ENCODE measurements at regions not wholly inside any gene's neighbourhood (a gene's known extent, or its start where the extent isn't known, plus 50 kb on each side); places are given as distances from the start of the nearest gene placed in this dataset.
"Not testable (repeated sequence)": the region's sequence is repeated elsewhere in the genome, so short reads cannot be mapped to it uniquely, and the experiment has no call there.

DNA sequence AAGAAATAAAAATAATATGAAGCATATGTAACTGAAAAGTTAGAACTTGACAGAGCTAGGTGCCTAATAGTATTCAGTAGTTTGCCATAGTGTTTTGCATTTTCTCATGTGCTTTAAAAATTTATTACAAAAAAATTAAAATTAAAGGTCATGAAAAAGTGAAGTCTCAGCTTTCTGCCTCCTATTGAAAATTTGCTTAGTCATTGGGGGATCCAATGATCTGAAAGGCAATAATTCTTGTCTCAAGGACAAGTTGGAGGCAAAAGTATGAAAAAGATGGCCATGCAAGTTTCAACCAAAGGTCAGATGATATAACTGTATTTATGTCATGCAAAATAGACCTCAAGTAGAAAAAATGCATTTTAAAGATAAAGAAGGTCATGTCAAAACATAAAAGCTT, 140.7 kb downstream of the DUSP10 start:
- intact Hi-C loops (cut with DNase I), result no loop called here
- Histone ChIP-seq H3K4me1 (no peaks in the 10 kb centered on the region), H3K27ac (no peak overlapping the region), H3K36me3 (no peaks in the 10 kb centered on the region), H3K4me3 (replicated peaks in 1 of 3) (no peak overlapping the region), H3K27me3 (no peaks in the 10 kb centered on the region), H3K9me3 (no peaks in the 10 kb centered on the region)
- no peak for TF ChIP-seq POLR2A (IDR thresholded peaks at IDR 0.05)
- no peak for TF ChIP-seq CTCF (IDR thresholded peaks at IDR 0.05)
- DNase-seq, result no peak

GRCh38 chr1:221602830-221603229, 139.1 kb downstream of the DUSP10 start:
- no peaks in the 10 kb centered on the region for H3K27me3 ChIP-seq
- DNase-seq, result no peak
- 67 to 78% methylated on average over 2 of the region's 2 CpGs for WGBS, 2 donors
- intact Hi-C loops (cut with DNase I), result no loop called here
- H3K4me3 ChIP-seq (replicated peaks in 1 of 3), result no peak overlapping the region
- TF ChIP-seq POLR2A (IDR thresholded peaks at IDR 0.05), result no peak
- TF ChIP-seq CTCF (IDR thresholded peaks at IDR 0.05), result no peak
- no peak overlapping the region for H3K27ac ChIP-seq
- H3K4me1 ChIP-seq, result no peaks in the 10 kb centered on the region
- H3K9me3 ChIP-seq, result no peaks in the 10 kb centered on the region
- H3K36me3 ChIP-seq, result no peaks in the 10 kb centered on the region

GRCh38 chr1:221604390-221604789, 137.5 kb downstream of the DUSP10 start:
- H3K27ac ChIP-seq; H3K9me3 ChIP-seq; H3K4me3 ChIP-seq (replicated peaks in 1 of 3); H3K36me3 ChIP-seq; DNase-seq; H3K27me3 ChIP-seq; intact Hi-C loops (cut with DNase I); H3K4me1 ChIP-seq: not testable (repeated sequence)

- no peak for DNase-seq
- H3K4me1 ChIP-seq, result no peaks in the 10 kb centered on the region
- no peak overlapping the region for H3K27ac ChIP-seq
- H3K27me3 ChIP-seq, result no peaks in the 10 kb centered on the region
- no peaks in the 10 kb centered on the region for H3K36me3 ChIP-seq
- no peaks in the 10 kb centered on the region for H3K9me3 ChIP-seq
- intact Hi-C loops (cut with DNase I), result no loop called here
- no peak for TF ChIP-seq POLR2A (IDR thresholded peaks at IDR 0.05)
- TF ChIP-seq CTCF (IDR thresholded peaks at IDR 0.05), result no peak
- H3K4me3 ChIP-seq (replicated peaks in 1 of 3), result no peak overlapping the region
These were observed 136.9 kb downstream of the DUSP10 start for GRCh38 chr1:221604948-221605347.

DNA sequence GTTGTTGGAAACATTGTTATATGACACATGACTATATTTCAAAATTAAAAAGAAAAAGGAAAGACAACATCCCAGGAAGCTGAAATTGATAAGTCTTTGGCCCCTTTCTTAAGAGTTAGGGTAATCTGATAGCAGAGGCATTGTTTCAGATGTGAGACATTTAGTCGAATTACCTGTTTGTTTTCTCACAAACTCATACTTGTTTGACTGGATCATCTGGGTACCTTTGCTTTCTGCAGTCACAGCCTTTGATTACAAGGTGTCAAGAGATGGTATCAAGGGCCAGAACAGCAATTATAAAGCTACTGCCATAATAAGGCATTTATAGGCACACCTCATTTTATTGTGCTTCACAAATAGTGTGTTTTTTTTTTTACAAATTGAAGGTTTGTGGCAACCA, 136.3 kb downstream of the DUSP10 start:
- H3K27ac ChIP-seq, result no peak overlapping the region
- WGBS, 2 donors, result 73 to 76% methylated on average over 1 of the region's 1 CpG
- no peaks in the 10 kb centered on the region for H3K9me3 ChIP-seq
- H3K27me3 ChIP-seq, result no peaks in the 10 kb centered on the region
- H3K36me3 ChIP-seq, result no peaks in the 10 kb centered on the region
- H3K4me1 ChIP-seq, result no peaks in the 10 kb centered on the region
- H3K4me3 ChIP-seq (replicated peaks in 1 of 3), result no peak overlapping the region
- intact Hi-C loops (cut with DNase I), result no loop called here
- no peak for DNase-seq
- TF ChIP-seq POLR2A (IDR thresholded peaks at IDR 0.05), result no peak

- no peaks in the 10 kb centered on the region for H3K36me3 ChIP-seq
- no peaks in the 10 kb centered on the region for H3K9me3 ChIP-seq
- intact Hi-C loops (cut with DNase I), result no loop called here
- 68 to 71% methylated on average over 4 of the region's 4 CpGs for WGBS, 2 donors
- no peak for TF ChIP-seq POLR2A (IDR thresholded peaks at IDR 0.05)
- TF ChIP-seq CTCF (IDR thresholded peaks at IDR 0.05), result no peak
- no peaks in the 10 kb centered on the region for H3K27me3 ChIP-seq
- DNase-seq, result no peak
- no peaks in the 10 kb centered on the region for H3K4me1 ChIP-seq
- H3K27ac ChIP-seq, result no peak overlapping the region
- no peak overlapping the region for H3K4me3 ChIP-seq (replicated peaks in 1 of 3)
These were observed 135.6 kb downstream of the DUSP10 start for GRCh38 chr1:221606256-221606655.

All from thyroid gland (tissue), 4 donors.